Duodenal mucosa (tissue), 2 donors: ENCODE measurements at regions not wholly inside any gene's neighbourhood (a gene's known extent, or its start where the extent isn't known, plus 50 kb on each side); places are given as distances from the start of the nearest gene placed in this dataset.

ENCODE experiments used
- H3K27ac ChIP-seq: one replicate; pipeline ENCODE4 v1.7.0; 2013; ENCODE audit warnings: low read depth, low read length
- H3K27me3 ChIP-seq, 2 donors: one replicate each; pipeline ENCODE4 v1.7.0; 2013; ENCODE audit warnings: low read length in 2 of 2, control low read depth in 1 of 2; ENCODE audit not compliant: insufficient read depth in 2 of 2, control insufficient read depth in 1 of 2
- H3K36me3 ChIP-seq, 2 donors: one replicate each; pipeline ENCODE4 v1.7.0; 2013; ENCODE audit warnings: low read length in 2 of 2, control low read depth in 1 of 2; ENCODE audit not compliant: insufficient read depth in 2 of 2, control insufficient read depth in 1 of 2
- H3K4me1 ChIP-seq, 2 donors: one replicate each; pipeline ENCODE4 v1.7.0; 2013; ENCODE audit warnings: low read length in 2 of 2, control low read depth in 1 of 2; ENCODE audit not compliant: insufficient read depth in 2 of 2, control insufficient read depth in 1 of 2
- H3K4me3 ChIP-seq, 2 donors: one replicate each; pipeline ENCODE4 v1.7.0; 2013; ENCODE audit warnings: low read length in 2 of 2, low read depth in 1 of 2
- H3K9ac ChIP-seq, 2 donors: one replicate each; pipeline ENCODE4 v1.7.0; 2013; ENCODE audit warnings: low read length in 2 of 2, low read depth in 1 of 2
- H3K9me3 ChIP-seq, 2 donors: one replicate each; pipeline ENCODE4 v1.7.0; 2013; ENCODE audit warnings: low read length in 2 of 2, control low read depth in 1 of 2; ENCODE audit not compliant: control insufficient read depth in 1 of 2

DNA sequence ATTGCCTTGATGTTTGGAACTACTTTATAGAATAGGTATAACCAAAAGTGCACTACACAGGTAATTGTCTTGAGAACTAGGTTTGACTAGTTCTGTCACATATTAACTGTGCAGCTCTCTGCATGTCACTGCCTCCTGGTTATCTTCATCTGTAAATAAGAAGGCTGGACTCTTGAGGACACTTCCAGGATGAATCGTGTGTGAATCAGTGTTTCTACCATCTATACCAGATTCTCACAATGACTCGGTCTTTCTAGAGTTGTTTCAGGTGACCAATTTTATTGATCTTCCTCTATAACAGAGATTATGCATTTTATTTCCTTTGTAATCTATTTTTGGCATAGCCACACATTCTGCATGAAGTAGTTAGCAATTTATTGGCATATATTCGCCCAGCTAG lies 1181.0 kb upstream of the TENM4 start:
- H3K27me3 ChIP-seq, result no peaks in the 10 kb centered on the region
- no peak overlapping the region for H3K9ac ChIP-seq
- no peaks in the 10 kb centered on the region for H3K9me3 ChIP-seq
- H3K27ac ChIP-seq, result no peak overlapping the region
- no peaks in the 10 kb centered on the region for H3K4me1 ChIP-seq
- H3K4me3 ChIP-seq, result no peak overlapping the region
- no peaks in the 10 kb centered on the region for H3K36me3 ChIP-seq

GRCh38 chr11:80620867-80621266 lies 1180.0 kb upstream of the TENM4 start:
- H3K4me3 ChIP-seq, result no peak overlapping the region
- no peaks in the 10 kb centered on the region for H3K4me1 ChIP-seq
- no peaks in the 10 kb centered on the region for H3K9me3 ChIP-seq
- H3K27ac ChIP-seq, result no peak overlapping the region
- no peaks in the 10 kb centered on the region for H3K27me3 ChIP-seq
- no peak overlapping the region for H3K9ac ChIP-seq
- H3K36me3 ChIP-seq, result no peaks in the 10 kb centered on the region

GRCh38 chr11:80617156-80617555 lies 1176.3 kb upstream of the TENM4 start:
- no peaks in the 10 kb centered on the region for H3K9me3 ChIP-seq
- no peak overlapping the region for H3K4me3 ChIP-seq
- no peaks in the 10 kb centered on the region for H3K4me1 ChIP-seq
- H3K27ac ChIP-seq, result no peak overlapping the region
- H3K27me3 ChIP-seq, result no peaks in the 10 kb centered on the region
- no peak overlapping the region for H3K9ac ChIP-seq
- no peaks in the 10 kb centered on the region for H3K36me3 ChIP-seq

GRCh38 chr11:80616070-80616800 lies 1175.4 kb upstream of the TENM4 start:
- Histone ChIP-seq H3K27ac (no peak overlapping the region), H3K4me3 (no peak overlapping the region), H3K4me1 (no peaks in the 10 kb centered on the region), H3K36me3 (no peaks in the 10 kb centered on the region), H3K9me3 (no peaks in the 10 kb centered on the region), H3K9ac (no peak overlapping the region), H3K27me3 (no peaks in the 10 kb centered on the region)

GRCh38 chr11:80613655-80614054 lies 1172.8 kb upstream of the TENM4 start:
- Histone ChIP-seq H3K4me1 (no peaks in the 10 kb centered on the region), H3K4me3 (no peak overlapping the region), H3K27ac (no peak overlapping the region), H3K9me3 (no peaks in the 10 kb centered on the region), H3K36me3 (no peaks in the 10 kb centered on the region), H3K27me3 (no peaks in the 10 kb centered on the region), H3K9ac (no peak overlapping the region)

- Histone ChIP-seq H3K36me3 (no peaks in the 10 kb centered on the region), H3K27me3 (no peaks in the 10 kb centered on the region), H3K9ac (no peak overlapping the region), H3K9me3 (no peaks in the 10 kb centered on the region), H3K4me3 (no peak overlapping the region), H3K4me1 (no peaks in the 10 kb centered on the region), H3K27ac (no peak overlapping the region)
Measured at GRCh38 chr11:80610516-80610915, 1169.7 kb upstream of the TENM4 start.

DNA sequence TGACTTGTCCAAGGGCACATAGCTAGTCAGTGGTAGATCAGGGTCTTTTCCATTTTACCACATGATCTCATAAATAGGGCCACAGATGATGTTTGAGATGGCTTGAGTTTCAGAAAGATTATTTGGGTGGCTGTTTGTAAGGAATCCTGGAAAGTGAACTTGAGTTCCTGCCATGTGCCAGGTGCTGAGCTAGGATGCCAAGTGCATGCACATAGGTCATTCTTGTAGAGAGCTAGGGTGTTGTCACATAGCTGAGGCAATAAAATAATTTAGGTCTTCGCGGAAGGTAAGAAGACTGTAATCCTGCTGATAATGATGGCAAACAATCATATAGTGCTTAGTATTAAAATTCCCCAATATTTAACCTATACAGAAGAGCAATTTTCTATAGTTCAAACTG lies 1162.6 kb upstream of the TENM4 start:
- Histone ChIP-seq H3K27ac (no peak overlapping the region), H3K9me3 (no peaks in the 10 kb centered on the region), H3K4me1 (peaks cover 7% of the 10 kb centered on the region in 2 donors), H3K9ac (no peak overlapping the region), H3K4me3 (no peak overlapping the region), H3K36me3 (no peaks in the 10 kb centered on the region), H3K27me3 (no peaks in the 10 kb centered on the region)

GRCh38 chr11:80598905-80599304 lies 1158.1 kb upstream of the TENM4 start:
- H3K36me3 ChIP-seq, result no peaks in the 10 kb centered on the region
- H3K27ac ChIP-seq, result no peak overlapping the region
- H3K9me3 ChIP-seq, result no peaks in the 10 kb centered on the region
- no peaks in the 10 kb centered on the region for H3K27me3 ChIP-seq
- H3K9ac ChIP-seq, result no peak overlapping the region
- no peak overlapping the region for H3K4me3 ChIP-seq
- peaks cover 17 to 23% of the 10 kb centered on the region in 2 donors for H3K4me1 ChIP-seq

- Histone ChIP-seq H3K9me3 (no peaks in the 10 kb centered on the region), H3K9ac (no peak overlapping the region), H3K4me1 (peaks cover 12 to 19% of the 10 kb centered on the region in 2 donors), H3K36me3 (no peaks in the 10 kb centered on the region), H3K27ac (no peak overlapping the region), H3K27me3 (no peaks in the 10 kb centered on the region), H3K4me3 (no peak overlapping the region)
Measured at GRCh38 chr11:80596291-80596810, 1155.5 kb upstream of the TENM4 start.

GRCh38 chr11:80595011-80595410 lies 1154.2 kb upstream of the TENM4 start:
- Histone ChIP-seq H3K36me3 (no peaks in the 10 kb centered on the region), H3K4me3 (no peak overlapping the region), H3K9ac (no peak overlapping the region), H3K27me3 (no peaks in the 10 kb centered on the region), H3K27ac (no peak overlapping the region), H3K4me1 (peaks cover 11 to 19% of the 10 kb centered on the region in 2 donors), H3K9me3 (no peaks in the 10 kb centered on the region)
